ENCODE measurements at regions not wholly inside any gene's neighbourhood (a gene's known extent, or its start where the extent isn't known, plus 50 kb on each side); places are given as distances from the start of the nearest gene placed in this dataset.
"Not testable (repeated sequence)": the region's sequence is repeated elsewhere in the genome, so short reads cannot be mapped to it uniquely, and the experiment has no call there.

- no peak for DNase-seq (ENCODE audit: low read depth)
These were observed 79.1 kb downstream of the CTH start for GRCh38 chr1:70490153-70490552.

- DNase-seq (ENCODE audit: low read depth): no peak
These were observed 84.3 kb downstream of the CTH start for GRCh38 chr1:70495370-70495769.

GRCh38 chr1:70496181-70496580 is 85.1 kb downstream of the CTH start:
- DNase-seq (ENCODE audit: low read depth): no peak

GRCh38 chr1:70497152-70497551 is 86.1 kb downstream of the CTH start:
- DNase-seq (ENCODE audit: low read depth): no peak

GRCh38 chr1:70498666-70499065 is 87.6 kb downstream of the CTH start:
- no peak for DNase-seq (ENCODE audit: low read depth)

- DNase-seq (ENCODE audit: low read depth): no peak
These were observed 88.6 kb downstream of the CTH start for GRCh38 chr1:70499695-70500094.

GRCh38 chr1:70503358-70503757 is 92.3 kb downstream of the CTH start:
- DNase-seq (ENCODE audit: low read depth): no peak

- DNase-seq (ENCODE audit: low read depth): no peak
These were observed 93.2 kb downstream of the CTH start for GRCh38 chr1:70504176-70504820.

GRCh38 chr1:70504821-70505193 is 93.7 kb downstream of the CTH start:
- DNase-seq (ENCODE audit: low read depth): no peak

GRCh38 chr1:70507991-70508390 is 96.9 kb downstream of the CTH start:
- not testable (repeated sequence) for DNase-seq (ENCODE audit: low read depth)

- DNase-seq (ENCODE audit: low read depth): no peak
These were observed 99.2 kb downstream of the CTH start for GRCh38 chr1:70509996-70510876.

- DNase-seq (ENCODE audit: low read depth): no peak
These were observed 106.4 kb downstream of the CTH start for GRCh38 chr1:70517444-70517843.

GRCh38 chr1:70518106-70518505 is 107.0 kb downstream of the CTH start:
- DNase-seq (ENCODE audit: low read depth): no peak

- no peak for DNase-seq (ENCODE audit: low read depth)
These were observed 117.7 kb downstream of the CTH start for GRCh38 chr1:70528590-70529333.

GRCh38 chr1:70536708-70537366 is 125.8 kb downstream of the CTH start:
- no peak for DNase-seq (ENCODE audit: low read depth)

GRCh38 chr1:70537788-70538187 is 126.7 kb downstream of the CTH start:
- no peak for DNase-seq (ENCODE audit: low read depth)

- DNase-seq (ENCODE audit: low read depth): no peak
These were observed 131.0 kb downstream of the CTH start for GRCh38 chr1:70542030-70542429.

- no peak for DNase-seq (ENCODE audit: low read depth)
These were observed 131.8 kb downstream of the CTH start for GRCh38 chr1:70542856-70543255.

- no peak for DNase-seq (ENCODE audit: low read depth)
These were observed 135.7 kb downstream of the CTH start for GRCh38 chr1:70546726-70547125.

- no peak for DNase-seq (ENCODE audit: low read depth)
These were observed 141.8 kb downstream of the CTH start for GRCh38 chr1:70552662-70553566.

GRCh38 chr1:70553567-70553956 is 142.5 kb downstream of the CTH start:
- DNase-seq (ENCODE audit: low read depth): no peak
